ENCODE measurements at regions not wholly inside any gene's neighbourhood (a gene's known extent, or its start where the extent isn't known, plus 50 kb on each side); places are given as distances from the start of the nearest gene placed in this dataset.

- TF ChIP-seq CTCF (IDR thresholded peaks at IDR 0.05), result no peak
- no peak for TF ChIP-seq POLR2A (IDR thresholded peaks at IDR 0.05)
- TF ChIP-seq EP300 (IDR thresholded peaks at IDR 0.05), result no peak
These were observed 937.1 kb upstream of the GRIA3 start for GRCh38 chrX:122246937-122247336.

Measured in ovary (tissue), 3 donors.